NCI-H69 (cell line): ENCODE measurements at regions not wholly inside any gene's neighbourhood (a gene's known extent, or its start where the extent isn't known, plus 50 kb on each side); places are given as distances from the start of the nearest gene placed in this dataset.
A peak's percentile ranks its signal among the peaks of the same experiment; 100 is the strongest.

ENCODE experiments used
- DNase-seq: peaks from one replicate; lab custom pipeline; 2025; lab: John Stamatoyannopoulos, UW

- no peak for DNase-seq
These were observed 432.4 kb upstream of the LUZP2 start for GRCh38 chr11:24064309-24064903.

- DNase-seq = no peak
These were observed 428.7 kb upstream of the LUZP2 start for GRCh38 chr11:24068197-24068596.

GRCh38 chr11:24070435-24070834 is 426.4 kb upstream of the LUZP2 start:
- peak; percentile 98 for DNase-seq

- DNase-seq = no peak
These were observed 418.8 kb upstream of the LUZP2 start for GRCh38 chr11:24078018-24078417.

GRCh38 chr11:24082241-24082640 is 414.6 kb upstream of the LUZP2 start:
- DNase-seq = no peak

- peak; percentile 69 for DNase-seq
These were observed 414.0 kb upstream of the LUZP2 start for GRCh38 chr11:24082860-24083259.

- no peak for DNase-seq
These were observed 411.9 kb upstream of the LUZP2 start for GRCh38 chr11:24084956-24085355.

GRCh38 chr11:24086921-24087320 is 409.9 kb upstream of the LUZP2 start:
- DNase-seq = no peak

- peak; percentile 9 for DNase-seq
These were observed 405.3 kb upstream of the LUZP2 start for GRCh38 chr11:24091594-24091993.

GRCh38 chr11:24093375-24093774 is 403.5 kb upstream of the LUZP2 start:
- peak; percentile 96 for DNase-seq

- no peak for DNase-seq
These were observed 388.2 kb upstream of the LUZP2 start for GRCh38 chr11:24108609-24109008.

- no peak for DNase-seq
These were observed 374.6 kb upstream of the LUZP2 start for GRCh38 chr11:24122291-24122690.

GRCh38 chr11:24124876-24125275 is 372.0 kb upstream of the LUZP2 start:
- DNase-seq = no peak

GRCh38 chr11:24131698-24132097 is 365.2 kb upstream of the LUZP2 start:
- DNase-seq = no peak

- DNase-seq = no peak
These were observed 364.4 kb upstream of the LUZP2 start for GRCh38 chr11:24132471-24132870.

GRCh38 chr11:24134879-24135589 is 361.8 kb upstream of the LUZP2 start:
- DNase-seq = no peak

GRCh38 chr11:24142062-24142461 is 354.8 kb upstream of the LUZP2 start:
- DNase-seq = no peak

- no peak for DNase-seq
These were observed 351.4 kb upstream of the LUZP2 start for GRCh38 chr11:24145411-24145810.

- no peak for DNase-seq
These were observed 343.5 kb upstream of the LUZP2 start for GRCh38 chr11:24153337-24153736.

- no peak for DNase-seq
These were observed 341.1 kb upstream of the LUZP2 start for GRCh38 chr11:24155792-24156191.

- DNase-seq = no peak
These were observed 339.5 kb upstream of the LUZP2 start for GRCh38 chr11:24157316-24157715.

GRCh38 chr11:24161587-24161986 is 335.3 kb upstream of the LUZP2 start:
- DNase-seq = no peak

GRCh38 chr11:24163146-24163545 is 333.7 kb upstream of the LUZP2 start:
- DNase-seq = no peak

GRCh38 chr11:24163841-24164240 is 333.0 kb upstream of the LUZP2 start:
- DNase-seq = no peak
